ENCODE measurements at regions not wholly inside any gene's neighbourhood (a gene's known extent, or its start where the extent isn't known, plus 50 kb on each side); places are given as distances from the start of the nearest gene placed in this dataset.

DNA sequence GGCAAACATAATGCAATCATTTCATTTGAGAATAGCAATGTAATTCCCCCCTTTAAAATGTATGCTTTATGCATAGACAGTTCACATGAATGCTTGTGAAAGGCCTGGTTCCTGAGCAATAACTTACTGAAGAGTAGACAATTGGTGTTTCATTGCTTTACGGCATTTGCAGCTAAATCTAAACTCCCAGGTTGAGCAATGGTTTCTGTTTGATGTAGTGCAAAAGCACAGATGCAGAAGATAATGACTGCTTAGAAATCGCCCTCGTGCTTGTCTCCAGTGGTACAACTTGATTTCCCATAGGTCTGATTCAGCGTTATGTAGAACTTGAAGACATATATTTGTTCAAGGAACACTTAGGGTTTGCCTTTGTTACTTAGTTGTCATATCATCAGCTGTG is 1018.3 kb downstream of the DIAPH3 start:
- H3K79me2 ChIP-seq, result no peaks in the 10 kb centered on the region
- no peak overlapping the region for H2AFZ ChIP-seq
- H3K4me2 ChIP-seq, result no peak overlapping the region
- H3K27me3 ChIP-seq, result no peaks in the 10 kb centered on the region
- TF ChIP-seq, protein P1, sequence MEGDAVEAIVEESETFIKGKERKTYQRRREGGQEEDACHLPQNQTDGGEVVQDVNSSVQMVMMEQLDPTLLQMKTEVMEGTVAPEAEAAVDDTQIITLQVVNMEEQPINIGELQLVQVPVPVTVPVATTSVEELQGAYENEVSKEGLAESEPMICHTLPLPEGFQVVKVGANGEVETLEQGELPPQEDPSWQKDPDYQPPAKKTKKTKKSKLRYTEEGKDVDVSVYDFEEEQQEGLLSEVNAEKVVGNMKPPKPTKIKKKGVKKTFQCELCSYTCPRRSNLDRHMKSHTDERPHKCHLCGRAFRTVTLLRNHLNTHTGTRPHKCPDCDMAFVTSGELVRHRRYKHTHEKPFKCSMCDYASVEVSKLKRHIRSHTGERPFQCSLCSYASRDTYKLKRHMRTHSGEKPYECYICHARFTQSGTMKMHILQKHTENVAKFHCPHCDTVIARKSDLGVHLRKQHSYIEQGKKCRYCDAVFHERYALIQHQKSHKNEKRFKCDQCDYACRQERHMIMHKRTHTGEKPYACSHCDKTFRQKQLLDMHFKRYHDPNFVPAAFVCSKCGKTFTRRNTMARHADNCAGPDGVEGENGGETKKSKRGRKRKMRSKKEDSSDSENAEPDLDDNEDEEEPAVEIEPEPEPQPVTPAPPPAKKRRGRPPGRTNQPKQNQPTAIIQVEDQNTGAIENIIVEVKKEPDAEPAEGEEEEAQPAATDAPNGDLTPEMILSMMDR (IDR thresholded peaks at IDR 0.05; ENCODE audit: poor library complexity), result no peak
- H3K27ac ChIP-seq, result no peak overlapping the region
- H3K4me3 ChIP-seq, result no peak overlapping the region
- WGBS (ENCODE audit: low lambda C conversion rate, missing lambda C conversion rate), result 53% methylated on average over 4 of the region's 4 CpGs
- H3K9me3 ChIP-seq (ENCODE audit: low read depth), result no peaks in the 10 kb centered on the region
- peak; percentile 30 for DNase-seq (ENCODE audit: low spot score)
- no peaks in the 10 kb centered on the region for H3K36me3 ChIP-seq (replicated peaks; ENCODE audit: insufficient read depth, low read depth)
- H3K9me2 ChIP-seq (replicated peaks; ENCODE audit: insufficient read depth), result no peaks in the 10 kb centered on the region
- no peaks in the 10 kb centered on the region for H4K20me1 ChIP-seq (ENCODE audit: insufficient read depth, poor library complexity, severe bottlenecking)
- no peaks in the 10 kb centered on the region for H3K4me1 ChIP-seq (ENCODE audit: insufficient read depth)

DNA sequence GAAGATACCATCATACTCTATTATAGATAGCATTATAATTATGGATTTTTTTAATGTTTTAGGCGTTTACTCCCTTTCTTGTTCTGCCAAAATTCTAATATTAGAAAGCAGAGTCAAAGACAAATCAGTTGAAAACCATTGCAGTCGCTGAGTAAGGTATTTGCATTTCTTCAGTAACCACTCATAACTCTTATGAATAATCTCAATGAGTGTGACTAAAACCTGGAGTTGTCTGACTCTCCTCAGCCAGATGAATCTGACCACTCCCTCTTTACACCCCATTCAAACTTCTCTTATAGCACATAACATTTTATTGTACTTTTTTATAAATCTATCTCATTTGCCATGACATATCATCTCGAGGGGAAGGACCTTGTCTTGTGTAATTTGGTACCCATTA is 1006.5 kb downstream of the DIAPH3 start:
- Histone ChIP-seq H3K4me2 (no peak overlapping the region), H3K4me3 (no peak overlapping the region), H3K27me3 (no peaks in the 10 kb centered on the region), H2AFZ (no peak overlapping the region), H3K27ac (no peak overlapping the region), H3K36me3 (replicated peaks; ENCODE audit: insufficient read depth, low read depth) (no peaks in the 10 kb centered on the region), H3K9me2 (replicated peaks; ENCODE audit: insufficient read depth) (no peaks in the 10 kb centered on the region), H3K9me3 (ENCODE audit: low read depth) (no peaks in the 10 kb centered on the region), H3K79me2 (no peaks in the 10 kb centered on the region), H3K4me1 (ENCODE audit: insufficient read depth) (no peaks in the 10 kb centered on the region), H4K20me1 (ENCODE audit: insufficient read depth, poor library complexity, severe bottlenecking) (no peaks in the 10 kb centered on the region)
- WGBS (ENCODE audit: low lambda C conversion rate, missing lambda C conversion rate), result 83% methylated on average over 3 of the region's 3 CpGs
- no peak for DNase-seq (ENCODE audit: low spot score)
- TF ChIP-seq EZH2 (IDR thresholded peaks at IDR 0.05; ENCODE audit: borderline replicate concordance), result no peak
- TF ChIP-seq, protein P1 (IDR thresholded peaks at IDR 0.05; ENCODE audit: poor library complexity), result no peak

DNA sequence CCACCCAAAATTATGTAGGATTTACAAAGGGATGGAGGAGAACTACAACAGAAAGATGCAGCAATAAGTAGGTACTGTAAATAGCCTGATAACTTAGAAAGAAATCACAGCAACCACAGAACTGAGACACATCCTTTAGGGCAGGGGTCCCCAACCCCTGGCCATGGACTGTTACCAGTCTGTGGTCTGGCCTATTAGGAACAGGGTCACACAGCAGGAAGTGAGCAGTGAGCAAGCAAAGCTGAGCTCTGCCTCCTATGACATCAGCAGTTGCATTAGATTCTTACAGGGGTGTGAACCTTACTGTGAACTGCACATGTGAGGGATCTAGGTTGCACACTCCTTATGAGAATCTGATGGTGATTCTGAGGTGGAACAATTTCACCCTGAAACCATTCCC is 997.6 kb downstream of the DIAPH3 start:
- no peaks in the 10 kb centered on the region for H3K36me3 ChIP-seq (replicated peaks; ENCODE audit: insufficient read depth, low read depth)
- H4K20me1 ChIP-seq (ENCODE audit: insufficient read depth, poor library complexity, severe bottlenecking), result no peaks in the 10 kb centered on the region
- H2AFZ ChIP-seq, result no peak overlapping the region
- H3K4me3 ChIP-seq, result no peak overlapping the region
- H3K27ac ChIP-seq, result no peak overlapping the region
- H3K9me3 ChIP-seq (ENCODE audit: low read depth), result no peaks in the 10 kb centered on the region
- no peaks in the 10 kb centered on the region for H3K79me2 ChIP-seq
- H3K27me3 ChIP-seq, result no peaks in the 10 kb centered on the region
- H3K9me2 ChIP-seq (replicated peaks; ENCODE audit: insufficient read depth), result no peaks in the 10 kb centered on the region
- H3K4me2 ChIP-seq, result no peak overlapping the region
- no peak for DNase-seq (ENCODE audit: low spot score)
- TF ChIP-seq EZH2 (IDR thresholded peaks at IDR 0.05; ENCODE audit: borderline replicate concordance) (no peak), EZH2phosphoT487 (IDR thresholded peaks at IDR 0.05; ENCODE audit: low read depth, severe bottlenecking, unreplicated experiment) (no peak)
- TF ChIP-seq, protein P1 (IDR thresholded peaks at IDR 0.05; ENCODE audit: poor library complexity), result no peak
- no peaks in the 10 kb centered on the region for H3K4me1 ChIP-seq (ENCODE audit: insufficient read depth)

DNA sequence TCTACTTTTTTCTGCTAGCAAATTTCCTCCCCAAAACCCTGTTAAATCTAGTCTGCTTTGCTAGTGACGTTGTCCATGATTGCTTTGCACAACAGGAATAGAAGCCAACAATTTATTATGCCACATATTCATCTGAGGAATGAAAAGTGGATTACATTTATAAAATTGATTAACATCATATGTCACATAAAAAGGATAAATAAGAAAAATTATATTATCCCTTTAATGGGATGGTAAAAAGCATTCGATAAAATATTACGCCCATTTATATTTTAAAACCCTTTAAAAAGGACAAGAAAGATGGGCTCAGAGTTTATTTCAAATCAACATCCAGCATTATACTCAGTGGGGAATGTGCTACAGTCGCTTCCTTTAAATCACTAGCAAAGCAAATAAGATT is 991.7 kb downstream of the DIAPH3 start:
- Histone ChIP-seq H3K36me3 (replicated peaks; ENCODE audit: insufficient read depth, low read depth) (no peaks in the 10 kb centered on the region), H3K79me2 (no peaks in the 10 kb centered on the region), H4K20me1 (ENCODE audit: insufficient read depth, poor library complexity, severe bottlenecking) (no peaks in the 10 kb centered on the region), H3K27ac (no peak overlapping the region), H3K9me3 (ENCODE audit: low read depth) (no peaks in the 10 kb centered on the region), H3K9me2 (replicated peaks; ENCODE audit: insufficient read depth) (no peaks in the 10 kb centered on the region), H2AFZ (no peak overlapping the region), H3K4me3 (no peak overlapping the region), H3K4me1 (ENCODE audit: insufficient read depth) (no peaks in the 10 kb centered on the region), H3K27me3 (no peaks in the 10 kb centered on the region), H3K4me2 (no peak overlapping the region)
- DNase-seq (ENCODE audit: low spot score), result no peak
- 65% methylated on average over 4 of the region's 4 CpGs for WGBS (ENCODE audit: low lambda C conversion rate, missing lambda C conversion rate)
- TF ChIP-seq EZH2phosphoT487 (IDR thresholded peaks at IDR 0.05; ENCODE audit: low read depth, severe bottlenecking, unreplicated experiment), result no peak
- TF ChIP-seq, protein P1 (IDR thresholded peaks at IDR 0.05; ENCODE audit: poor library complexity), result no peak
- no peak for TF ChIP-seq EZH2 (IDR thresholded peaks at IDR 0.05; ENCODE audit: borderline replicate concordance)

Measured in hepatocyte (in vitro differentiated cells).